ENCODE measurements at regions not wholly inside any gene's neighbourhood (a gene's known extent, or its start where the extent isn't known, plus 50 kb on each side); places are given as distances from the start of the nearest gene placed in this dataset.

GRCh38 chr4:128670513-128670912 is 139.0 kb upstream of the JADE1 start:
- Histone ChIP-seq H4K20me1 (ENCODE audit: insufficient read depth) (no peaks in the 10 kb centered on the region), H2AFZ (no peak overlapping the region; the same call in 1 of the 2 replicates), H3K4me2 (no peak overlapping the region), H3K4me3 (no peak overlapping the region), H3F3A (ENCODE audit: insufficient read depth, low read depth) (no peaks in the 10 kb centered on the region), H3K9me3 (ENCODE audit: insufficient read depth, low read depth) (no peaks in the 10 kb centered on the region), H3K27ac (no peak overlapping the region), H3K4me1 (replicated peaks; ENCODE audit: insufficient read depth) (no peaks in the 10 kb centered on the region), H3K36me3 (ENCODE audit: low read depth) (no peaks in the 10 kb centered on the region), H3K79me2 (ENCODE audit: low read depth) (no peaks in the 10 kb centered on the region), H3K27me3 (ENCODE audit: insufficient read depth, low read depth) (no peaks in the 10 kb centered on the region), H3K9me2 (ENCODE audit: insufficient read depth) (no peaks in the 10 kb centered on the region)
- DNase-seq: no peak
- BruUV-seq (replicated peaks): no TSS peak
- ChIA-PET POLR2A (ENCODE audit: unreplicated experiment) (no interaction called here), CTCF (no interaction called here)
- TF ChIP-seq CTCF (conservative IDR thresholded peaks at IDR 0.05) (no peak), EZH2 (IDR thresholded peaks at IDR 0.05; ENCODE audit: low read depth) (no peak)
- intact Hi-C loops (cut with micrococcal nuclease; ENCODE audit: unreplicated experiment): no loop called here

- Histone ChIP-seq H3K4me2 (no peak overlapping the region), H3K27ac (no peak overlapping the region), H2AFZ (no peak overlapping the region), H3F3A (ENCODE audit: insufficient read depth, low read depth) (no peaks in the 10 kb centered on the region), H3K4me1 (replicated peaks; ENCODE audit: insufficient read depth) (no peaks in the 10 kb centered on the region), H3K27me3 (ENCODE audit: insufficient read depth, low read depth) (no peaks in the 10 kb centered on the region), H3K9me2 (ENCODE audit: insufficient read depth) (no peaks in the 10 kb centered on the region), H3K79me2 (ENCODE audit: low read depth) (no peaks in the 10 kb centered on the region), H4K20me1 (ENCODE audit: insufficient read depth) (no peaks in the 10 kb centered on the region), H3K36me3 (ENCODE audit: low read depth) (no peaks in the 10 kb centered on the region), H3K9me3 (ENCODE audit: insufficient read depth, low read depth) (no peaks in the 10 kb centered on the region), H3K4me3 (no peak overlapping the region)
- TF ChIP-seq EZH2 (IDR thresholded peaks at IDR 0.05; ENCODE audit: low read depth): no peak
- TF ChIP-seq CTCF (conservative IDR thresholded peaks at IDR 0.05): no peak
- DNase-seq: no peak
- BruUV-seq (replicated peaks): no TSS peak
- POLR2A ChIA-PET (ENCODE audit: unreplicated experiment): interaction anchor here (0.7 kb wide), 1 partner anchor 448 kb away, joined by 3 read pairs; no protein-coding TSS in a partner anchor
- CTCF ChIA-PET: no interaction called here
- intact Hi-C loops (cut with micrococcal nuclease; ENCODE audit: unreplicated experiment): no loop called here
Observed at GRCh38 chr4:128668566-128668965, 140.9 kb upstream of the JADE1 start.

- Histone ChIP-seq H3K9me2 (ENCODE audit: insufficient read depth) (no peaks in the 10 kb centered on the region), H3K4me1 (replicated peaks; ENCODE audit: insufficient read depth) (no peaks in the 10 kb centered on the region), H3K27ac (no peak overlapping the region), H3K27me3 (ENCODE audit: insufficient read depth, low read depth) (no peaks in the 10 kb centered on the region), H3K9me3 (ENCODE audit: insufficient read depth, low read depth) (no peaks in the 10 kb centered on the region), H3K4me3 (no peak overlapping the region), H3K4me2 (no peak overlapping the region), H3F3A (ENCODE audit: insufficient read depth, low read depth) (no peaks in the 10 kb centered on the region), H4K20me1 (ENCODE audit: insufficient read depth) (no peaks in the 10 kb centered on the region), H3K36me3 (ENCODE audit: low read depth) (no peaks in the 10 kb centered on the region), H2AFZ (no peak overlapping the region), H3K79me2 (ENCODE audit: low read depth) (no peaks in the 10 kb centered on the region)
- intact Hi-C loops (cut with micrococcal nuclease; ENCODE audit: unreplicated experiment): no loop called here
- TF ChIP-seq CTCF (conservative IDR thresholded peaks at IDR 0.05) (no peak), EZH2 (IDR thresholded peaks at IDR 0.05; ENCODE audit: low read depth) (no peak)
- no peak for DNase-seq
- ChIA-PET POLR2A (ENCODE audit: unreplicated experiment) (no interaction called here), CTCF (no interaction called here)
- BruUV-seq (replicated peaks): no TSS peak
Observed at GRCh38 chr4:128665514-128665913, 144.0 kb upstream of the JADE1 start.
